Activated T-cell treated with anti-CD3 and anti-CD28 coated beads for 48 hours (primary cell): ENCODE measurements at regions not wholly inside any gene's neighbourhood (a gene's known extent, or its start where the extent isn't known, plus 50 kb on each side); places are given as distances from the start of the nearest gene placed in this dataset.

Source experiments
- DNase-seq: peaks from one replicate; pipeline ENCODE4 v3.0.0-alpha.2; 2020; ENCODE audit warnings: low read depth

DNA sequence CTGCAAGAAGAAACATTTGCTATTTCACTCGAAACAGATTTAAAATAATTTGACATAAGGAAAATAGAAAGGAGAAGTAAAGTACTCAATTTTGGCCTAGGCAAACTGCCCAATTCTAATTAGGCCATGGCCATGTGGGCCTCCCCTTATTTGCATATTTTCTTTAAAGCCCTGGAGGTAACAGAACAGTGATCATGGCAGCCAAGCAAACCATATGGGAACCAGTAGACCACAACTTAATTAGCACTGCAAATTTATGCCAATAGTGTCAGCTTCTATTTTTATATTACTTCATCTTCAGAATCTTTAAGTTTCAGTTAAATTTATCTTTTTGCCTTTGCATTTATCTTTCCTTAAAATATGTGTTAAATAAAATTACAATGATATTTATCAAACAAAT is 63.3 kb upstream of the THSD7A start:
- DNase-seq, result no peak

DNA sequence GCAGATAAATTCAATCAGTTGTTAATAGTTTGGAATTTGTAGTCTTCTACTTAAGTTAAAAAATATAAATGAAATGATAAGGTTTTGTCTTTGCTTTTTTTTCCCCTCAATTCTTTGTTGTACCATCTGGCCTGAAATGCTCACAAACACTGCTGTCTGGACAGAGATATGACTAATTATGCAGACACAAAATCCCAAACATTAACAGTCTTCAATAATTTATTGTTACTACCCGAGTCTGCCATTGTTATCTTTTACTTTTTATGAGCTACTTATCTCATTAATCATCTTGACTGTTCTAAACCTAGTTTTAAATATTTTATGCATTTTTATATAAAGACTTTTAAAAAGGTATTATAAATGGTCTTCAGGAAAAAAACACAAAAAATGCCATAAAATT is 64.7 kb upstream of the THSD7A start:
- DNase-seq, result no peak

DNA sequence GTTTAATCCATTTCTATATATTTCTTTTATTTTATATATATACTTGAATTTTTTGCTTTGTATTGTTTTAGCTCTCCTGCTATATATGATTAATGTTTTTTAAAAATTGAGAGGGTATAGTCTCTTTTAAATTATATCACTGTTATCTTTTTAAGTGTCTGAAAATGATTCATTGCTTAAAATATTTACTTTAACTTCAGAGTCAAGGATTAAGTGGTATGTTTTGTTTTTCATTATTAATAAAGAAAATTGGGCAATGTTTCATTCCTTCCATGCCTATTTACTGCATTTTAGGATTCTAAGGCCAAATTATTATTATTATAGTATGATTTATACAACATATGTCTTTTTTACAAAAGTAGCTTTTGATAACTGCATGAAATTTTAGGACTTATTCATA is 67.2 kb upstream of the THSD7A start:
- no peak for DNase-seq

DNA sequence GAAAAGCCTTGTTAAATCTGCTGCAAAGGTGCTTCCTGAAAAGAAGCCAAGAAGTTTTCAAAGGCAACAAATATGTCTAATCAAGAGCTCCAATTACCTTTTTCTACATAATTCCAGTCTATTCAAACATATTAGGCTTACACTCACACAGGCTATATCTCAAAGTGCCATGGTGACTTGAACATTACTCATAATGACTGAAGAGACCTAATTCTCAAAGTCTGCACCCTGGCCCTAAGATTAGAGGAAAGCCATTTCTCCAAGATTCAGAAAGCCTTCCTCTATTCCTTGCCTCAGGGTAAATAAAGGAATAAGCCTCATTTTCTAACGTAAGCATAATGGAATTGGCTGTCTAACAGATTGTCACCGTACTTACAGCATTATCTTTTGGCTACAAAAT is 78.3 kb upstream of the THSD7A start:
- no peak for DNase-seq

DNA sequence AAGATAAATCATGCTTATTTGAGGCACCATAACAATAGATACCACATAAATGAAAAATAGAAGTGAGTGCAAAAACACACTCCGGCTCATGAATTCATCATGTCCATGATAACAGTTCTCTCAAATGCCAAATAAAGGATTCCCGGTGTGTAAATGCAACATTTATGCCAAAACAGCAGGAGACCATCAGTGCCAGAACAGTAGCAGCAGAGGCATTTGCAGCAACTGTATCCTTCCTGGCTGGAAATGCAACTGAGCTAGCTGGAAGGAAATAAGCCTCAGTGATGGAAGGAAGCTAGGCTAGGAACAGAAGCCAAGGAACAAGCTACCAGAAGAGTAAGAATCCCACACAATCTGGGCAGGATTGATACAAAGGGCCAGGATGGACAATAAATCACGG is 79.9 kb upstream of the THSD7A start:
- no peak for DNase-seq

DNA sequence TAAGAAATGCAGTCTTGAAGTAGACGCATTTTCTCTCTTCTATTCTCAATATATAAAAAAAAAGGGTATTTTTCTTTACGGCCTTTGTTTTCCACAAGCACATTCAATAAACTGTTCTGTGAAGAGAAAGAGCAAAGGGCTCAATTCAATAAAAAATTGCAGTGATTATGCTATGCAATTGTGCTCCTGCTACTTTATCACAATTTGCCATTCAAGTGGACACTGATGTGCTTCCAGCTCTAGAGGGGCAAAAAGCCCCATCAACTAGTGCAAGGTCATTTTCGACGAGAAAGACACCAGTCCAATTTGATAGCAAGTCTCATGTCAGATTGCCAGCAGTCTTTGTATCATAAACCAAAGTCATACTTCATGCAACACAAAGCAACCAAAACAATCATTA is 82.6 kb upstream of the THSD7A start:
- DNase-seq, result no peak

DNA sequence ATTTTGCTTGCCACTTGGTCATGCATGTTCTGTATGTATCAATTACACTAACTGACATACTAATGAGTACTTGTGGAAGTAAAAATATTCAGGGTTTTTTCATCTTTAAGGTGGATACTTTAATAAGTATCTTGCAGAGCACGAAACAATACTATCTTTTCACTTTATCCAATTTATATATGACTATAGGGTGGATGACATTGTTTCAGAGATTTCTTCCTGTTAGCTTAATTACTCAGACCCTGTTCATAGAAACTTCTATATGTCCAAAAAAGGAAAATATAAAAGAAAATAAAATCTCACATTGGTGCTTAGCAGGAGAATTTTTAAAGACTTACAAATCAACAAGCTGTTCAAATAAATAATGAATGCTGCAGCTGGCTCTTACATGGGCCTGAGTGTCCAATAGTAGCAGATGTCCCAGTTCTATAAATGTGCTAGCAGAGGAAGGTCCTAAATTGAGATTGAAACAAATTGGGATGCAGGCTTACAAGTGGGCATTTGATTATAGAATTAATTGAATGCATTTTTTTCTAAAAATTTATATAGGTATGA is 91.5 kb upstream of the THSD7A start:
- no peak for DNase-seq

DNA sequence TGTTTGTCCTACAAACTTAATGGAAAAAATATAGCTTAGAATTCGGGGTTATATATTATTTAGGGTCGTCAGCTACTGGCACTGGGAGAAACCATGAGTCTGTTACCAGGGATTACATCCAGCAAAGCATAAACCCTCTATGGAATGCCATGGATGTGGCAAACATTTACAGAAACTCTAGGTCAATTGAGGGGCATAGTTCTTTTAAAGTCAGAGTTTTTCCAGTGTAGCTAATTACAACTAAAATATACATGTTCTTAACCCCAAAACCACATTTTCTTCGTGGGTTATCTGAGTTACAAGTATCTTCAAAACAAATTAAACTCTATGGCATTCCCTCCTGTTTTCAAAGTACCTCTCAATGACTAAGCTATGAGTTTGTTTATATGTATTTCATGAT is 99.3 kb upstream of the THSD7A start:
- DNase-seq, result no peak

DNA sequence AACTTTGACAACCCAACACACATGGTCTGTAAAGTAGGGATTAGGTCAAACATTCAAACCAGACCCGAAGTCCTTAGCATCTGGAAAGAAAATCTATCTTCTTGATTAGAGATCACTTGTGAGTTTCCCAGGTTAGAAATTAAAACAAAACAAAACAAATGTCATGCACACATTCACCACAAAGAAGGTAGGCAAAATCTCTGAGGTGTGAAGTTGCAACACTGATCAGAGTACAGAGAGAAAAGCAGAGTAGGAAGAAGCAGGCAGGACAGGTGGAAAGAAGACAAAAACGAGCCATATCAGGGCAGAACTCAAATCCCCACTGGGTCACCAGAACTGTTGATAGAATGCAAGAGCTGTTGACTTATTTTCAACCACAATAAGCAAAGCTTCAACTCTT is 102.8 kb upstream of the THSD7A start:
- DNase-seq, result no peak

DNA sequence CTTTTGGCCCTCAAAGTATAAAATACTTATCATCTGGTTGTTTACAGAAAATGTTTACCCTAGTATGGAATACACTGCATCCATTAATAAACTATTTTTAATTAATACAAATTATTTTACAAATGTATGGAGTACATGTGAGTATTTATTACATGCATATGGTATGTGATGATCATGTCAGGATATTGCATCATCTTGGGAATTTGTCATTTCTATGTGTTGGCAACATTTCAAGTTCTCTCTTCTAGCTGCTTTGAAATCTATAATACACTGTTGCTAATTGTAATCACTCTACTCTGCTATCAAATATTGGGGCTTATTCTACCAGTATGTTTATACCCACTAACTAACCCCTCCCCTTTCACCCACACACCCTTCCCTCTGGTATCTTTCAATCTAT is 103.9 kb upstream of the THSD7A start:
- no peak for DNase-seq

DNA sequence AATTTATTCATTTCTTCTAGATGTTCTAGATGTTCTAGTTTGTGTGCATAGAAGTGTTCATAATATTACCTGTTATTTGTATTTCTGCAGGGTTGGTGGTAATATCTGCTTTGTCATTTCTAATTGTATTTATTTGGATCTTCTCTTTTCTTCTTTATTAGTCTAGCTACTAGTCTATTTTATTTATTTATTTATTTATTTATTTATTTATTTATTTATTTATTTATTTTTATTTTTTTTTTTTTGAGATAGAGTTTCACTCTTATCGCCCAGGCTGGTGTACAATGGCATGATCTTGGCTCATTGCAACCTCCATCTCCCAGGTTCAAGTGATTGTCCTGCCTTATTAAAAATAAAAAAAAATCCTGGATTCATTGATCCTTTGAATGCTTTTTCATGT is 114.8 kb upstream of the THSD7A start:
- DNase-seq, result no peak

DNA sequence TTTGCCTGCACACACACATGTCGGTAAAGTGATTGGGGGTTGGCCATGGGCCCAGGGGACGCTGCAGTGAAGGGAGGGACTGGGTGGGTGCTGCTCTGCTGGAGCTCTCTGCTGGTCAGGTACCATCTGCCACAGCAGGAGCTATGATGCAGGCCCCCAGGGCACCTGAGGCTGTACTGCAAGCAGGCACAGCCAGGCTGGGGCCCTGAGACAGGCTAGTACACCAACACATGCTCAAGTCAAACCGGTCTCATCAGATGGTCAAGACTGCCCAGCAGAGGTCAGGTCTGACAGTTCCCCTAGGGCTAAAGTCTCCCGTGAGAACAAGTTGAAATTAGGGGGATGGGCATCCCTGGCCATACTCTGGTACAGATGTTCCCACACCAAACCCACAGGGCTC is 118.3 kb upstream of the THSD7A start:
- no peak for DNase-seq

DNA sequence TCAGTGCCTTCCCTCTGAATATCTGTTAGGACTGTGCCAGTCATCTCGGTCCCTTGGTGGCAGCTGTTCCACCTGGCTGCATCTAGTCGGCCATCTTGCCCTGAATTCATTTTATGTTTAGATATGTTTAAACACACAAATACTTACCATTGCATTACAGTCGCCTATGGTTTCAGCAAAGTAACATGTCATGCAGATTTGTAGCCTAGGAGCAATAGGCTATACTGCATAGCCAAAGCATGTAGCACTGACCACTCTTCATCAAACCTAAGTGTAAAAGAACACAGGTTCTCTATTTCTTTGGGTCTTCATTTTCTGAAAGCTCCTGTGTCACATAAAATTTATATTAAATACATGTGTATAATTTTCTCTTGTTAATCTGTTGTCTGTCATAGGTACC is 118.9 kb upstream of the THSD7A start:
- DNase-seq, result no peak

DNA sequence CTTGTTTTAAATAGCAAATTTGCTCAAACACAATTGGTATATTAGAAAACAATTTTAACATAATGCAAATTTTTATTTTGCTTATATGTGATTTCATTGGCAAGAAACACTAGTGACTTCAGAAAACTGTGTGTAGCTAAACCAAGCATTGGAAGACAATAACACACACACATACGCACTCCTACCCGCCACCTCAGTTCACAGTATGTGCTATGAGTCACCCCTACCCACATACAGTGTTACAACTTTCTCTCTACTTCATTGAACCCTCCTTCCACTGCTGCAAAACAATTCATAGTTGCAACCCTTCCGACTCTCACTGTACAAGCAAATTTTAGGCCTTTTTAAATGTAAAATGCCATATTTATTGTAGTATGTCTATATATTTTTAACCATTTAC is 119.9 kb upstream of the THSD7A start:
- DNase-seq, result no peak

DNA sequence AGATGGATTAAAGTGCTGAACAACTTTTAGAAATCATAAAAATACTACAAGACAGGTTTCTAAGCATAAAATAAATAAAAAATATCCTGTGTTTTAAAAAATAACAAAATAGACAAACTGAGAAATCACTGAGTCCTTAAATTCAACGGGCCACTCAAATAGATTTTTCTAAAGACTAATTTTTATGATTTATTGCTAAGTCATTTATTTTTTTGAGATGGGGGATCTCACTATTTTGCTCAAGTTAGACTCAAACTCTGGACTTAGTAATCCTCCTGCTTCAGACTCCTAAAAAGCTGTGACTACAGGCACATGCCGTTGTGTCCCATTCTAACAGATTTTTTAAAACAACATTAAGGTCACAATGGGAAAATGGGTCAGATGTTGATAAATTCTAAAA is 121.0 kb upstream of the THSD7A start:
- no peak for DNase-seq

DNA sequence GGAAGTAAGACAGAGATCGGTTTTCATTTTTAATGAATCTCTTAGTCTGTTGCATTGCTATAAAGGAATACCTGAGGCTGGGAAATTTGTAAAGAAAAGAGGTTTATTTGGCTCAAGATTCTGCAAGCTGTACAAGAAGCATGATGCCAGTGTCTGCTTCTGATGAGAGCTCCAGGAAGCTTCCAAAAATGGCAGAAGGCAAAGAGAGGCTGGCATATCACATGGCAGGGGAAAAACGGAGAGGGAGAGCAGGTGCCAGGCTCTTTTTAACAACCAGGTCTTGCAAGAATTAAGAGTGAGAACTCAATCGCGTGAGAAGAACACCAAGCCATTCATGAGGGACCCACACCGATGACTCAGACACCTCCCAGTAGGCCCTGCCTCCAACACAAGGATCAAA is 125.0 kb upstream of the THSD7A start:
- DNase-seq, result no peak

DNA sequence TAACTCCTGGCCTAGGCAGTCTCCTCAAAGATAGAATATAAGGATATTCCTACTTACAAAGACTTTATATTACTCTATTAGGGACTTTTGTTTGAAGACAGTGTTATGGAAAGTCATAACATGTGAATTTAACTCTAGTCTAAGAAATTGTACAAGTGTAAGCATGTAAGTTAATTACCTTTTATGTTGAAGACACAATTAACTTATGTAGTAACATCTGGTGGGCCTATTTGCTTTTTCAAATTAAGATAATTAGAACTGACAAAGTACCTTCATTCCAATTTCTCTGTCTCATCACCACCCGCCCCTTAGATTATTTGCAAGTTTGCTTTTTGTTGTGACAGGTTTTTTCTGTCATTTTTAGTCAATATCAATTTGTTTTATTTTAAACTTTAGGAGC is 126.0 kb upstream of the THSD7A start:
- DNase-seq, result no peak

DNA sequence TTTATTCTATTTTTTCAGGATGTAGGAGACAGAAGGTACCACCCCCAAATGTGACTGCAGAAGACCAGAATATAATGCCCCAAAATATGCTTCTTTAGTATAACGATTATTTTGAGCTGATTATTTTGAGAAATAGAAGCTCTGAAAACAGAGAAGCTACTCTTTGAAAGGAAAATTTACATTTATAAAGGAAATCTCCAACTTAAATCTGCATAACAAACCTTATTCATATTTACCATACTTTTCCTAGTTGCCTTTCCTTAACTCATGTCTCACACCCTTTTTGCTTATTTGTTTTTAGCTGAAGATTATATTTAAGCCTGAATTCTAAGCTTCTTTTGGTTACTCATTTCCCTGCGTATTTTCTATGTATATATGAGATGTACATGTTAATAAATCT is 127.1 kb upstream of the THSD7A start:
- no peak for DNase-seq

DNA sequence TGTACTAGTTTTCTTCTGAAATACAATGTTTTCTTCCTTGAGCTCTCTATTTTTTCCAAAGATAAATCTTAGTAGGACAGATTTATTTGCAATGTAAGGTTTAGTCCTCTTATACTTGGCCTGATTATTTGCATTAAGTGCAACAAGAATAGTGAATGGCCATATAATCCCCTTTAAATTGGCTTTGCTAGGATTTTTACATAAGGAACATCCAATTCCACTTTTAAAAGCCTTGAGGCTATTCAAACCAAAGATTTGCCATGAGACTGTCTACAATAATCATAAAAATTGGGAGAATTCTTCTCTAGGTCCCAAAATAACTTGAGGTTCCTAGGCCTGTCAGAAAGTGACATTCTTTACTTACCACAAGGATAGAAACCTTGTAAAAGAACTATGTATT is 128.6 kb upstream of the THSD7A start:
- DNase-seq, result no peak

DNA sequence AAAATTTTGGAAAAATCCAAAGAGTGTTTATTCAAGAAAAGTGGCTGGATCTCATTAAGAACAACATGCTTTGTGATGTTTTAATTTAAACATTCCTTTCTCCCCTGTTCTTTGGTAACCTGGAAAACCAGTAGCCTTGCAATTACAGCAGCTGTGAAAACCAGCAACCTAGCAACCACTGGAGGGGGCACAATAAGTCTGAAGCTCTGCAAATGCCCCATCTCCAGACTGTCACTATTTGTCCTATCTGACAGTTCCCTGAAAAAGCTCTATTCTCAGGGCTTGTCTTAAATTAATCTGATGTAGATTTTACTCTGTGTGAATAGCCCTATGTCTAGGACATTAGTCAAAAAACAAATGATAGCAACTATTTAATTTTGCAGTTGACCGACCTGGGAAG is 137.6 kb upstream of the THSD7A start:
- DNase-seq, result no peak

DNA sequence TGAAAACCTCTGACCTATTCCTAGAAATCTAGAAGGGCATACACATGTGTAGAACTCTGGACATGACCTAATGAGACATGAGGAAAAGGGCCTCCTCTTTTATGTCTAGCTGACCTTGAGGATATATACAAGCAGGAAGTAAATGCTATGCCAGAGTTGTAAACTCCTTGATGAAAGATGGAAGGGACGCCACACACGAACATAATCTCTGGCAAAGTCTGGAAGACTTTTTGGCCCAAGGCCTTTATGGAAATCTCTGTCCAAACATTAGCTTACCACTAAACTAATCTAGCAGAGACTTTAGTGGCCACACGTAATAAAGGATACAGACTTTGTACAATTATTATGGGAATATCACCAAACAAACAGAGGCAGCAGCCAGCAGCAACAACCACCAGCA is 138.1 kb upstream of the THSD7A start:
- DNase-seq, result no peak

DNA sequence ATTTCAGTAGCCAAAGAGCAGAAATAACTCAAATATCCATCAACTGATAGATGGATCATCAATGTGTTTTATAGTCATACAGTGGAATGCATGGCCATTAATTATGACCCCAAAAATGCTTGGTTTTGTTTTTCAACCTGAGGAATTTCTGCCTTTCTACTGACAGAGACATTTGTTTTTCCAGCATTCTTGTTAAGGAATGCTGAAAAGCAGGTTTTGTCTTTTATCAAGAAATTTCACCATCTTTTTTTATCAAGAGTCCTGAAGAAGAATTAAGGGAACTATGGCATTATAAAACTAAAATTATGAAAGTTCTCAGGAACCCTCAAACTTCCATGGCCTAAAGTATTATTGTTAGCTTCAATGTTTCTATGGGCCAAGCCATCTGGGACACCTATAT is 153.4 kb upstream of the THSD7A start:
- DNase-seq, result no peak

DNA sequence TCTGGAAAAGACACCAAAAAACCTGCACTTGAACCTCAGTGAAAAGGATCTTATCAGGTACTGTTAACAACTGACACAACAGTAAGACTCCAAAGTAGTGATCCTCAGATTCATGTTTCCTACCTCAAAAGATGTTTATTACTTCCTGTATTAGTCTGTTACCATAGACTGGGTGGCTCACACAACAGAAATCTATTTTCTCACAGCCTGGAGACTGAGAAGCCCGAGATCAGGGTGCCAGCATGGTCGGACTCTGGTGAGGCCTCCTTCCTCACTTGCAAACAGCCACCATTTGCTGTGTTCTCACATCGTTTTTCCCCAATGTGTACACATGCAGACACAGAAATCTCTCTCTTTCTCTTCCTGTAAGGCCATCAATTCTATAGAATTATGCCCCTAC is 154.0 kb upstream of the THSD7A start:
- DNase-seq, result no peak

DNA sequence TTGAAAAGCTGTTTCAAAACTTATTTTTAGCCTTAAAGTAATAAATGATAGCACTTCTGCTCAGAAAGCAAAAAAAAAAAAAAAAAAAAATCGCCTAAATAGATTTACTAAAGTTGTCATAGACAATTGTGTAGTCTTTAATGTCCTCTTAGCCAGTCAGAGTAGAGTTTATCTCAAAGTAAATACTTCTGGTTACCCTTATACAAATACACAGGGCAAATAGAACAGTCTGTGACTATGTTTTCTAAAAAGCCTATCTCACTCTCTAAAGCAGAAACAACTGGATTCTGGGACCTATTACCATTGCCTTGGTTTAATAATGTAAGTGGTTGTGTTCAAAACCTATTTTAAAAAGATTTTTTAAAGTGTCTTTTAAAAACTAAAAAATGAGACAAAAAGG is 156.2 kb upstream of the THSD7A start:
- no peak for DNase-seq

DNA sequence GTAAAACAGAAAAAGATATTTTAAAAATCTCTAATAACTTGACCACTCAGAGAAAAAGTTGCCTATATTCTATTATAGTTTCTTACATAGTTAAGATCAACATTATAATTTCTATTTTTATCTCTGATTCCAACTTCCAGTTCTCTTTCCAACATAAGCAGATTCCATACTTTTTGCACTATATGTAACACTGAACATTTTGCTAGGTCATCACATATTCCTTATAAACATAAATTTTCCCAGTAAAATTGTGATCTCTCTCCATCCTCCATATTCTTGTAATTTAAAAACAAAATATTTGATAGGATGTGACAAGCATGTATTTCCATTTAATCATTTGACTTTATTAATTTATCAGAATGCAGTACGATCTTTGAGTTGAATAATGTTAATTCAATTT is 170.4 kb upstream of the THSD7A start:
- DNase-seq, result no peak
